GM18909 (cell line): ENCODE measurements at regions not wholly inside any gene's neighbourhood (a gene's known extent, or its start where the extent isn't known, plus 50 kb on each side); places are given as distances from the start of the nearest gene placed in this dataset.

Experiments
- ATAC-seq: cut with Tn5 transposase; IDR thresholded peaks from one replicate; pipeline ENCODE4 v1.9.1; 2021; ENCODE audit warnings: mild to moderate bottlenecking; ENCODE audit not compliant: unreplicated experiment, poor library complexity

DNA sequence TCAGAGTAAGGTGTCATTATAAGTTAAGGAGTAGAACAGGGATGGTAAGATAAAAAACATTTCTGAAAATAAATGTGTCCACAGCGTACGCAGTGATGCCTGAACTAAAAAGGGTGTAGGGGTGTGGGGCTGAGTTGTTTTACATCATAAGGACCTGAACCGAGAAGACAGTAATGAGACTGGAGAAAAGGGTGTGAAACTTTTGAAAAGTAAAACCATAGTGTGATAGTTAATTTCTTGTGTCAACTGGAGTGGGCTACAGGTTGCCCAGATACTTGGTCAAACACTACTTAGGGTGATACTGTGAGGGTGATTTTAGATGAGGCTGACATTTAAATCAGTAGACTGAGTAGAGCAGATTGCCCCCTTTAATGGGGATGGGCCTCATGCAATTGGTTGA lies 169.0 kb upstream of the PRPS1L1 start:
- peak; percentile 84 for ATAC-seq

DNA sequence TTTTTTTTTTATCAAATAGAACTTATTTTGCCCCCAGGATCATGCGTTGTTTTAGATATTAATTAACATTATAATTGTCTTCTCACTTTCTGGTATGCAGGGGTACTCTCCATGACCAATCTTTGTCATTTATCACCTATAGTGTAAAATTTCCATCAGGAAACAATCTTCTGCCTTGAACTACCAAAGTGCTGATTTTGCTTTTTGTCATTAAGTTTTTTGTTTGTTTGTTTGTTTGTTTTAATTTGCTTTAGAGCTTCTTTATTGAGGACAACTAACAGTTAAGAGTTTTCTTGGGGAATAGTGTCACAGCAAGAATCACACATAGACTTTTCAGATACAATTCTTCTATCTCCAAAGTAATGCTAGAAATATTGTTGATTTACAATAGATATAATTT lies 171.2 kb upstream of the PRPS1L1 start:
- no peak for ATAC-seq

DNA sequence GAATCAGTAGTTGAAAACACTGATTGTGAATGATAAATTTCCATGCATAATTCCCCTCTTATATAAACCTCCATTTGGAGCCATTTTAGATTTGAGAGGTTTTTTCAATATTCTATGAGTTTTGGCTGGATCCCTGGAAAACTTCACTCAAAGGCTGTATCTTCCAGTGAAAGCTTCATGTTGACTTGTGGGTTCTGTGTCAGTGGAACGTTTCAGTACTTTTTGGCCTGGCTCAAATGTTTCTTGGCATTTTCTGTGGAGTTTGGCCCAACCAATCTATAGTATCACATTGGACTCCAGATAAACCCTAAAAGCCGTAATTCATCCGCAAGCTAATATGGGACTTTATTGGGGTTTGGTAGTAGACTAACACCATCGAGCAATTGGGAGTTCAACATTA lies 172.6 kb upstream of the PRPS1L1 start:
- no peak for ATAC-seq

DNA sequence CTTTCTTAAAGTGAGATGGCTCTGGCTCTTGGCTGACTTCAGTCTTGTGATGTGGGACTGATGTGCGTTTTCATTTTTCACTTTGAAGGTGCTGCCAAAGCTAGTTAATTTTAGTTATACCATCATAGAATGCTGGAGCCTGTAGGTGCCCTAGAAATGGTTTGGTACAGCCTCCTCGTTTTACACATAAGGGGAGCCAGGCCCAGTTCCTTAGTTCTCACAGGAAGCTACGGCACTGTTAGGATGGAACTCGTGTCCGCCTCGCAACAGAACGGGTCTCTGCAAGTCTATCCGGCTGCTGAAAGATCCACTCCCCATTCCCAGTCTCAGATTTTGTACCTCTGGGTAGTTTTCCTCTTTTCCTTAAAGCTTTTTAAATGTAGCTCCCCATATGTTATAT lies 173.2 kb upstream of the PRPS1L1 start:
- ATAC-seq = no peak

DNA sequence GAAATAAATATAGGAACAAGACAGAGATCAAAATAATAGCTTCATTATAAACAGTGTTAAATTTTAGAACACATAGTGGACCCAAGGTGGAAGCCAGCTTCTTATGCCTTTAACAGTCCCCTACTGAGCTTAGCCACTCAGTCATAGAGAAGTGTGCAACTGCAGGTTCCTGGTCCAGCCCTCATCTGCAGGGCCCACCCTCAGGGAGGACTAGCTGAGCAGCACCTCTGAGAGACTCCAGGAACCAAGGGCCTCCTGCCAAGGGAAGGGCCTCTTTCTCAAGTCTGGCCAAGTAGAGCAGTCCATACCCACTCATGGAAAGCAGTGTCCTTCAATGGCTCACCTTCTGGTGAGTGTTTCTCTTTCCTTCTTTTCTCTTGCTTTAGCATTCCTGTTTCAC lies 173.7 kb upstream of the PRPS1L1 start:
- no peak for ATAC-seq

DNA sequence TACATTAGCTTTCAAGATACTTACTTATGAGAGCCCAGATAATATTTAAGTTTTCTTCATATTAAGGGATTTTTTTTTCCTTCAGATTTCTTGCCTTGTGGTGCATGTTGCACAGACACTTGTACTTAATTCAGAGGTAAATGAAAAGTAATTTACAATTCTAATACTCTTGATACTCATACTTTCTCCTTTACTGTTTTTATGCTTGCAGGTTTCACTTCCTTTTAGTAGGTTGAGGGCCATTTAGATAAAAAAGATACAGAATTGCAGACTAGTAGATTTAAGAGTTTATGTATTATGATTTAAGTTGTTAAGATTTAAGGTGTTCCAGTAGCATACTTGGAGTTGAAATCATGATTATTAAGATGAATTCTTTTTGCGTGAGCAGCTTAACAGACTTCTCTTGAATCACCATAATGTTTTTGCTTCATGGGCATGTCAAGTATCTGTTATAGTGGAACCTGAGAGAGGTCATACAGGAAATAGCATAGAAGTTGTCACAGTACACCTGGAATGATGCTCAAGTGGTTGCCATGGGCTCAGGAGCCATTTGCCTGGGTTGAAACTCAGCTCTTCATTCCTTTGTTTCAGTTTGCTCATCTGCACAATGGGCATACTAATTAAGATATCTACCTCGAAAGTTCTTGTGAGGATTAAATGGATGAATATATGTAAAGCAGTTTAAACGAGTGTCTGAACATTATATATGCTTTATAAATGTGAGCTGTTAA lies 174.8 kb upstream of the PRPS1L1 start:
- ATAC-seq = peak; percentile 56

DNA sequence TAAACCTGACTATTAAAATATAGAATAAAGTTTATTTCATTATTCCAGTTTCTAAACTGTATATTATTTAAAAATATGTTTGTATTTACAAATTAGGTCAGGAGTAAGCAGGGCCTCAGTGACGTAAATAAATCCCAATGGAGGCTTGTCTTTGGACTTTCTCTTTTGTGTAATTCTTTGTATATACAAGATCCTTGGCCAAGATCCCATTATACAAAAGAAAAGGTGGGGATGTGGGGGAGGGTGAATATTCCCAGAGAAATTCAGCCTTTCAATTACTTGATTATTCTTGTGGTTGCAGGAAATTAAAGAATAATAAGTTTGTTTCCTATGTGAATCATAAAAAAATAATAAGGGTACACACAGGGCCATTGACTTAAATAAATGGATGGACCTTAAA lies 178.7 kb upstream of the PRPS1L1 start:
- ATAC-seq = no peak

DNA sequence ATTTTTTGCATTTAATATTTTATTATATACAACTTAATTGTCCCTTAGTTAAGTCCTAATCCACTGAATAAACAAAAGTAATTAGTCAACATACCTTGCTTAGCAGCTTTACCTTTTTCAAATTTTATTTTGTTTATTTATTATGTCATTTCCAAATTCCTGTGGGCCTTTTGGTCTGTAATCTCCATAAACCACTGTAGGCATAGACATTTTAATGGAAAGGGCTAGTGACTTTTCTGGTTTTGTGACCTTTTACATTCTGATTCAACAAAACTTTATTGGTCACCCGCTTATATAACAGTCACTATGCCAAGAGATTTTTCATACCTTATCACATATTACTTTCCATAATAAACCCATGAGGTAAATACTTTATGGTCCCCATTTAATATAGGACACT lies 181.3 kb upstream of the PRPS1L1 start:
- ATAC-seq = no peak

DNA sequence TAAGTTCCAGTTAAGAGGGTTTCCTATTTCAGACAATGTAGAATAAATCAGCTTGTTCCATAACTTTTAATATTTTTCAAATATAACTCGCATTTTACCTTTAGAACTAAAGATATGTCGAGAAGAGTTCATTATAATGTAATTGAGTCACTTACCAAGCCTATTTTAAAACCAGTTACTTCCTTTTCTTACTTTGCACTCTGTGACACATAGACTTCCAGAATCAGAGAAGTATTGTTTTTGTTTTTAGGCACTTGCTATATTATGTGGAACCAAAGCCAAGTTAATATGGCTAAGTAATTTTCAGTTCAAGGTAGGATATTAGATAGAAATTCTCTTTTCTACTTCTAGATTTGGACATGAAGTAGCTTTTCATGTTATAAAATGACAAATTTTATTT lies 182.7 kb upstream of the PRPS1L1 start:
- no peak for ATAC-seq

DNA sequence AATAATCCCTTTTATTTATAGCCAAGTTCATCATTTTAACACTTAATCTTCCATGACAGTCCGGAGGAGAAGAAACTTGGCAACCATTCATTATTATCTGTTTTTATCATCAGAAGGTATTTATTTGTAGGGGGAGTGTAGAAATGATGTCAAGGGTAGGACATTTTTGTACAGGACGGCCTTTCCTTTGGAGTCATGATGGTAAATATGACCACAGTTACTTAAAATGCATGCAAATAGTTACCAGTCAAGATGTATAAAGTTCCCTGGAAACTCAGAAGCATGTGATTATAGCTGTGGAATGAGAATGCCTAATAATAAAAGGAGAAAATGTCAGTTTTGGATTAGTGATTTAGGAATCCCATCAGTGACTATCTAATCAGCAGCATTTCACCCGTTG lies 183.1 kb upstream of the PRPS1L1 start:
- ATAC-seq = no peak

DNA sequence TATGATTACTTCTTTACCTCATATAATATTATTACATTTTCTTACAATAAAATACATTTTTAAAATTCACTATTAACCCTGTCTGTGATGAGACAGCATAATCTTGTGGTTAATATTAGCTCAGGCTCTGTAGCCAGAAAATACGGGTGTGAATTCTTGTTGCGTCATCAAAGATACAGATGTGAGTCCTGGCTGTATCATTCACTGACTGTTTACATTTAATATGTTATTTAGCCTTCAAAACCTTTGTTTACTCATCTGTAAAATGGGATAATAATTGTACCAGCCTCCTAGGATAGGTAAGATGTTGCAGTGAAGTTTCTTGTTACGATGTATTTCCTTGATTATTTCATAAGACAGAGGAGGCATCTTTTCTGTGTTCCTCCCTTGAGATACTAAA lies 184.7 kb upstream of the PRPS1L1 start:
- ATAC-seq = no peak

DNA sequence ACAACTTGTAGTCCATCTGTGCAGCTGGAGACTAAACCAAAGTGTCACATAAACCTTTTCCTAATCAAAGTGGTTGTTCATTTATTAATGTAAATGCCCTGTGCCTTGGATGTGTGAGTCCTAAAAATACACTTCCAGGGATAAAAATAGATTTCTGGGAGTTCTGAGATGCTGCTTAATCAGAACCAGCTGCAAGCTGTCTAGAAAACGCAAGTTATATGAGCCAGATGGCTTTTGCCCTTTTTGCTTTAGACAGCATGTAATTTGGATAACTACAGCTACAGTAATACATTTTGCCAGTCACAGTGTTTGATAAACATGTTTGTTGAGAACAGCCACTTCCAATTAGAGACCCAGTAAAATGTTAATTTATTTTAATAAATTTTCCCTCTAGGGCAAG lies 185.1 kb upstream of the PRPS1L1 start:
- ATAC-seq = no peak

DNA sequence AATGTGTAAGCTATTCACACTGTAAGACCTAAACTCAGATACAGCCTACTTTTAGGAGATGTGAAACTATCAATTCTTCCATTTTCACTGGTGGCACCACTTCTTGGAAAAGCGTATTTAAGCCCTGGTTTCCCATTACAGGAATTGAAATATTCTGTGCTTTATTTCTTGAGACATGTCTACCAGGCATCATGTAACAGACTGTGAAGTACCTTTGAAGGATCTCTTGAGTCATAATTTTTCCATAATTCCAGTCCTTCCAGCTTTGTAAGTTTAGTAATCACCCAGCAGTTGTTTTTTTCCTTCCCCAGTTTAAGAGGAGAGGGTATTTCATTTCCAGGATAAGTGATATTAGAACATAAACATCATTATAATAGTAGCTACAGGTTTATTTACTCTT lies 186.0 kb upstream of the PRPS1L1 start:
- no peak for ATAC-seq

DNA sequence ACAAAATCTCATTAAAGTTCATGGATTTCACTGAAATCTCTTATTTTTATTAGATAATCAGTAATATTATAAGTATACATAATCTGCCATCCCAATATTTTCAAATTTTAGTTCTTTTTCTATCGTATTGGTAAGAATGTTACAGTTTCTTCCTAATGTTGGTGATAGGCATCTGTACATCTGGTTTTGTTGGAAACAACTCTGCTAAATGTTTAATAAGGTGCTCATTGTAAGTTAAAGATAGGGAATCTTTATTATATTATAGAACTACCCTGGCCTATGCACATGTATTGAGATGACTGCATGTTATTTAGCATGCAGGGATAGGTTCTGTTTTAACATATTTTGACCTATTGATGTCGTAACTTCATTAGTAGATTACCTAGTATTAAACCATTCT lies 188.6 kb upstream of the PRPS1L1 start:
- ATAC-seq = no peak

DNA sequence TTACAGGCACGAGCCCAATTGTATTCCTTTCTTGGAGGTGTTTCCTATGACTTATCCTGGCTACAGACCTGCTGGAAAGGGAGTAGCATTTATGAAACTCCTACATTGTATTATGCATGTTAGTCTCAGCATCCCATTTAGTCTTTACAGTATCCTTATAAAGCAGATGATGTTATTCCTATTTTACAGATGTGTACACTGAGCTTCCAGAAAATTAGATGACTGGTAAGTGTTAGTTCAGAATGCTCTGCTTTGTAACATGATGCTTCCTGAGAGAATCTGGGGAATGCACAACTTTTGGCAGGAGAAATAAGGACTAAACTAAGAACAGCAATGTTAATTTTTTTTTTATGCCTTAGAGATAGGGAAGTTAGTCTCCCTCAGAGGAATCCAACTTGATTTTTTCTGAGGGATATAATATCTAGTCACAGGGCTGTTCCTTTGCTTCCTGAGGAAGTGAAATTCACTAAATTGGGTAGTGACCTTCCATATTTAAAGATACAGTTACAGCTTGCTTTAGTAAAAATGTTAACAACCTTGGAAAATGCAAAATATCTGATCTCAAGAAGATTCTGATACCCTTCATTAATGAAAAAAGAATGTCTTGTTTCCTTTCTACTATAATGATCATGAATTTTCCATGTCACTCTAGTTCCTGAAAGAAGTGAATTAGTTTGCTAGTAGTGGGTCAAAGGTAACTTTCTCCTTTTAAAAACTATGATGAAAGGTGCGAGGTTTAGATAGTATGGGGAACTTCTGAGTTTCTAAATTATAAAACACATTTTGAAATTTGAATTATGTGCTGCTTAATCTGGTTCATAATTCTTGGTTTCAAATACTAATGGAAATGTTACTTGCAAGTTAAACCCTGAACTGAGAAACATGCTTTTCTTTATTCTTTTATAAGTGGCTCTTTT lies 194.0 kb upstream of the PRPS1L1 start:
- no peak for ATAC-seq

DNA sequence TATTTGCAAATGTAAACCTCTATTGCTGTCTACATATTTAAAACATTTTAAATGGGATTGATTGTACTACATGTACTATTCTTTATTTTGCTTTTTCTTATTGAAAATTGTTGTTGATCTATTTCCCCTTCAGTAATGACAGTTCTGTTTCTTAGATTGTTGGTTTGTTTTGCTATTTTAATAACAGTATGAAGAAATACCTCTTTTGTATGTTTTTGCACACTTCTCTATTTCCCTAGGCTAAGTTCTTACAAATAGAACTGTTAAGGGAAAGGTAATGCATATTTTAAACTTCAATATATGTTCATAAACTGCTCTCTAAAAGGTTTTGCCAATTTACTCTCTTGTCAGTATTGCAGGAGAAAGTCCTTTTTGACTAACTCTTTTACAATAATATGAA lies 195.0 kb upstream of the PRPS1L1 start:
- ATAC-seq = no peak

DNA sequence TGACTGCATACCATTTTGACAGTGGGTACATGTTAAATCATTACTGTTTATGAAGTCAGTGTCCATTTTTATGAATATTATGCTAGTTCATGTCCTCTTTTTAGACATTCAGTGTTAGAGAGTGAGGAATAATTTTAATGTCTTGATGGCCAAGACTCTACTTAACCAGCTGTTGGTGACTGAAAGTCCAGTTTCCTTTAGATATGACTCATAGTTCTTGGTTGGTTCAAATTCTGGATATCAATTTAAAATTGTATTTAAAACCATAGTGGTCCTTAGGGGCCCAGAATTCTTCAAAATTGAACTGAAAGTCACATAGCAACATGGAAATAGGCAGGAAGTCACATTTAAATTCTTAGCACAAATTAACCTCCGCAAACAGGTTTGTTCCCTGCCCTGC lies 196.5 kb upstream of the PRPS1L1 start:
- no peak for ATAC-seq

DNA sequence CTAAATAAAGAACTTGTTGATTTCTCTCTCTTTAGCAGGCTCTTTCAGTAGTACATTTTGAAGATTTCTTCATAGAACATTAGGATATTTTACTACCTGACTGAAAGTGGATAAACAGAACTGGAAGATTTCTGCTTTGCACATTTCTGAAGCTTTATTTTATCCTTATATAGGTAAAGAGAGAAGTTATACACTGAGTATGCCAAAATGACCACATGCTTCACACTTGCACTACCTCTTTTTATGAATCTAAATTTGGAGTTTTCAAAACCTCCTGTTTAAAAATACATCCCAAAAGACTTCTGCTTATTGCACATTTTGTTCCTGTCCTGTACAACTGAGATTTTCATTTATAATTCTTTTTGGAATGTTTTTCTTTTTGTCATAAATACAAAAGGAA lies 197.4 kb upstream of the PRPS1L1 start:
- ATAC-seq = no peak

DNA sequence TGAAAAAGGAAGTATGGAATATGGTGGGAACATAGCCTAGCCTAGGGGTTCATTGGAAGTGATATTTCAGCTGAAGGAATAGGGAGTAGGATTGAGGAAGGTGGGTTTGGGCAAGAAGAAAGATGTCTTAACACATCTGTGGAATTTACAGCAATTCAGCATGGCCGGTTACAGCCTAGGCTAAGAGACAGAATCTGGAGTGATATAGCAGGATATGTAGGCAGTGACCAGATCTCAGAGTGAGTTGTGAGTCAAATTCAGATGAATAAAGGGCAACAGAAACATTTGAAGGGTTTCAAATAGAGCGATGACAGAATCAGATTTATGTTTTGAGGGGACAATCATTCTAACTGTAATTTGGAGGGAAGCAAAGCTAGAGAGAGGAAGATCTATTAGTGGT lies 199.0 kb upstream of the PRPS1L1 start:
- ATAC-seq = no peak

DNA sequence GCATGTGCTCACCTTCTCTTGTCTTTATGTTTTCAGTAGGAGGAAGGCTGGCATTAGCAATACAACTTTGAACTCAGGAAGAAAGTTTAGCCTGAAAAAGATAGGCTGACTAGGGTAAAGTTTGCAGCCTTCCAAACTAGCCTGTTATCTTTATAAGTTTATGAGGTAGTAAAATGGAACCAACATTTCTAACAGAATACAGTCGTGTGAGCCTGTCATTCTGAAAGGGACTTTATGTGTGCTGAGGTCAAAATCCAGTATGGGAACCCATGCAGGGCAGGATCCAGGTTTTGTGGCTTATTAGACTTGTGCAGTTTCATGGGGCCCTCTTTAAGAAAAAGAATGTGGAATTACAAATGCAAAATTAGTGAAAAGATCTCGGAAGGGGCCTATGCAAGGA lies 201.0 kb upstream of the PRPS1L1 start:
- no peak for ATAC-seq

DNA sequence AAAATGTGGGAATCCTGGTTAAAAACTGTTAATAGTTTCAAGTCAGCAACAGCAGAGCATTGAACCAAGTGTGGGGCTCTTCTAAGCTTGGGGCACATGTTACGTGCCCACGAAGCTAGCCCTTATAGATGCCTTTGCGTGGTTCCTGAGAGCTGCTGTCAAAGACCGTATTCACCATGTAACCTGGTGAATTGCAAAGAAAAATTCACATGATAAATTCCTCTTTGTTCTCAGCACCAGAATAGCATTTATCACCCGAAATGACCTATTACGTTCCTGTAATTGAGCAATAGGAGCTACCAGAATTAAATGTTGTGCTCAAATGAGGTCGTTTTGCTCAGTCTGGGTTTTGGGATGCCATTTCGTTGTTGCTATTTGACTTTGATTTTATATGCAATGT lies 202.6 kb upstream of the PRPS1L1 start:
- no peak for ATAC-seq

DNA sequence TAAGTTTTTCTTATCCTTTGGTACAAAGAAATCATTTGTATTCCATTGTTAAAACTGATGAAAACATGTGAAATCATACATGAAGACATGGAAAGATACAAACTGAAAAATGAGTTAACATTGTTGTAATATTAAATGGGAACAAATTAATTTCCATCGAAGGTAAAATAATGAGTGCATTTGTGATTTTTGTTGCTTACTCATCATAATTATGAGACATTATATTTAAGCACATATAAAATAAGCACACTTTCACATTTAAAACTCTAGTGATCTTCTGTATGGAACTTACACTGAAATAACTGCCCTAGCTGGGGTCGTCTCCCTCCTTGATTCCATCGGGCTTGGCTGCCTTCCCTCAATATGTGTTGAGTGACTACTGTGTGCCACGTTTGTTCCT lies 204.2 kb upstream of the PRPS1L1 start:
- ATAC-seq = no peak
